Thoracic aorta (tissue), 2 donors: ENCODE measurements at regions not wholly inside any gene's neighbourhood (a gene's known extent, or its start where the extent isn't known, plus 50 kb on each side); places are given as distances from the start of the nearest gene placed in this dataset.

Experiments used
- ATAC-seq: fragments of 150-250 bp; one replicate; pipeline ENCODE4 v1.8.0; 2017; ENCODE audit warnings: low read depth; ENCODE audit not compliant: insufficient number of reproducible peaks, low FRiP score
- DNase-seq: peaks from one replicate; pipeline ENCODE4 v3.0.0-alpha.2; 2020; ENCODE audit warnings: low spot score
- H3K27ac ChIP-seq, 2 donors: fragments of 200-600 bp; sonication (generic); 1 replicate in 1 of 2; 2 replicates in 1 of 2; pipeline ENCODE4 v1.5.1; 2016; ENCODE audit warnings: mild to moderate bottlenecking in 2 of 2, moderate library complexity in 2 of 2
- H3K27me3 ChIP-seq: fragments of 200-600 bp; sonication (generic); replicated peaks from 2 replicates; pipeline ENCODE4 v1.6.0; 2016; ENCODE audit warnings: mild to moderate bottlenecking; ENCODE audit not compliant: insufficient read depth
- H3K36me3 ChIP-seq: fragments of 200-600 bp; sonication (generic); one replicate; pipeline ENCODE4 v1.5.1; 2016
- H3K4me1 ChIP-seq, 2 donors: fragments of 200-600 bp; sonication (generic); 1 replicate in 1 of 2; 2 replicates in 1 of 2; pipeline versions ENCODE4 v1.5.1 to v1.6.0; 2016; ENCODE audit warnings: low read depth in 2 of 2, mild to moderate bottlenecking in 1 of 2; ENCODE audit not compliant: control insufficient read depth in 1 of 2
- H3K4me3 ChIP-seq: fragments of 200-600 bp; sonication (generic); 2 replicates; pipeline ENCODE4 v1.5.1; 2016; ENCODE audit warnings: mild to moderate bottlenecking
- H3K9me3 ChIP-seq: fragments of 200-600 bp; sonication (generic); 2 replicates; pipeline ENCODE4 v1.5.1; 2016
- TF ChIP-seq, protein P1 (sequence below): fragments of 200-600 bp; sonication (generic); IDR thresholded peaks from one replicate; pipeline ENCODE4 v1.5.1; 2019; ENCODE audit warnings: antibody characterized with exemption

DNA sequence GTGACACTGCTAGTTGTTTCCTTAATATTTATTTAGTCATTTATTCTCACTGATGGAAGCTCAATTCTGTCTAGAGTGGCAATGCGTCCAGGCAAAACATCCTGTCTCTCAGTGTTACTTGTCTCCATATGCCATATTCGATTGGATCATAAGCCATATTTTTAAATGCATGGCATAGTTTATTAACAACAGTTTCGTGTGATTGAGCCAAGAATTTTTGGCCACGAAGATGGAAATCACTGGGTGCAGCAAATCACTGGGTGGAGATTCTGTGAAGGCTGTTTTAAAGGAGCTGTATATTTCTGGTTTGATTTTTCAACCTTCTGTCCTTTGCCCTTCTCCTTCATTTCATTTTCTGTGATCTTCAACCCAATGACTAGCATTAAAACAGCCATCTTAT is 205.2 kb downstream of the JRKL start:
- DNase-seq (no peak), ATAC-seq (no peak)
- no peaks in the 10 kb centered on the region for H3K9me3 ChIP-seq
- TF ChIP-seq, protein P1, sequence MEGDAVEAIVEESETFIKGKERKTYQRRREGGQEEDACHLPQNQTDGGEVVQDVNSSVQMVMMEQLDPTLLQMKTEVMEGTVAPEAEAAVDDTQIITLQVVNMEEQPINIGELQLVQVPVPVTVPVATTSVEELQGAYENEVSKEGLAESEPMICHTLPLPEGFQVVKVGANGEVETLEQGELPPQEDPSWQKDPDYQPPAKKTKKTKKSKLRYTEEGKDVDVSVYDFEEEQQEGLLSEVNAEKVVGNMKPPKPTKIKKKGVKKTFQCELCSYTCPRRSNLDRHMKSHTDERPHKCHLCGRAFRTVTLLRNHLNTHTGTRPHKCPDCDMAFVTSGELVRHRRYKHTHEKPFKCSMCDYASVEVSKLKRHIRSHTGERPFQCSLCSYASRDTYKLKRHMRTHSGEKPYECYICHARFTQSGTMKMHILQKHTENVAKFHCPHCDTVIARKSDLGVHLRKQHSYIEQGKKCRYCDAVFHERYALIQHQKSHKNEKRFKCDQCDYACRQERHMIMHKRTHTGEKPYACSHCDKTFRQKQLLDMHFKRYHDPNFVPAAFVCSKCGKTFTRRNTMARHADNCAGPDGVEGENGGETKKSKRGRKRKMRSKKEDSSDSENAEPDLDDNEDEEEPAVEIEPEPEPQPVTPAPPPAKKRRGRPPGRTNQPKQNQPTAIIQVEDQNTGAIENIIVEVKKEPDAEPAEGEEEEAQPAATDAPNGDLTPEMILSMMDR = no peak
- no peak overlapping the region for H3K4me3 ChIP-seq
- no peak overlapping the region for H3K27ac ChIP-seq
- H3K4me1 ChIP-seq = no peaks in the 10 kb centered on the region
- no peaks in the 10 kb centered on the region for H3K27me3 ChIP-seq
- no peaks in the 10 kb centered on the region for H3K36me3 ChIP-seq

DNA sequence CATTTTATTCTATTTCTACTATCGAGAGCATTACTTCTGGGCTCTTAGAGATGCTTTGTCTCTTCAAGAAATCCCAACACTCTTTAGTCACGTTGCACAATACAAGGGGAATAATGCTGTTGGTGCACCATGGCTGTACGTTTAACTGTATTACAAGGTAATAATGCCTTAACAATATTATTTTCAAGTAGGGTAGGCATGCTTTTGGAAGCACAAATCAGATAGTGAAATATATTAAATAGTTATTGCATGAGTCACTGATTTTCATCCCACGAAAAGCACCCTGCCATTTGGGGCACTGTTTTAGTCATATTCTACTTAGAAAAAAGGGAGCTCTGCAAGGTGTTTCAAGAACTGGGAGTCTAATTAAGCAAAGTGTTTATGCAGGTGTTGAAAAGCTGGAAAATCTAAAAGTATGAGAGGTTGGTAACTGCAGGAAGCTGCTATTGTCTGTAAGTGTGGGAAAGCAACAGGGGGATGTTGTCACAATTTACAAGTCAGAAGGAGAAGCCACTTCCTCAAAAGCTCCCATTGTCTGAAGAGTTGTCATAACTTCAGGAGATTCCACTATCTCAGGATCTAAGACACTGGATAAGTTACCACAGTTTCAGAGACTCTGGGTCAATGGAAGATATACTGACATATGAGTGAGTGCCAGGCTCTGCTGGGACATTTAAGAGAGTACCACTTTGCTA is 218.2 kb downstream of the JRKL start:
- no peak for DNase-seq
- TF ChIP-seq, protein P1 = no peak
- H3K4me1 ChIP-seq = no peaks in the 10 kb centered on the region
- H3K36me3 ChIP-seq = no peaks in the 10 kb centered on the region
- no peak for ATAC-seq
- H3K9me3 ChIP-seq = no peaks in the 10 kb centered on the region
- H3K27ac ChIP-seq = no peak overlapping the region
- H3K27me3 ChIP-seq = no peaks in the 10 kb centered on the region
- H3K4me3 ChIP-seq = no peak overlapping the region

DNA sequence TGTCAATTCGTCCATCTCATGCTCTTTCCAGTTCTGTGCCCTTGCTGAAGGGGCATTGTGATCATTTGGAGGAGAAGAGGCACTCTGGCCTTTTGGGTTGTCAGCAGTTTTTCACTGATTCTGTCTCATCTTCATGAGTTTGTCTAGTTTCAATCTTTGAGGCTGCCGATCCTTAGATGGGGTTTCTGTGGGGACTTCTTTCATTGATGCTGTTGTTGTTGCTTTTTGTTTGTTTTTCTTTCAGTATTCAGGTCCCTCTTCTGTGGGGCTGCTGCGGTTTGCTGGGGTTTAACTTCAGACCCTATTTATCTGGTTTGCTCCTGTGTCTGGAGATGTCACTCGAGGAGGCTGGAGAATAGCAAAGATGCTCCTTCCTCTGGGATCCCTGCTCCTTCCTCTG is 224.3 kb downstream of the JRKL start:
- Histone ChIP-seq H3K9me3 (no peaks in the 10 kb centered on the region), H3K36me3 (no peaks in the 10 kb centered on the region), H3K4me3 (no peak overlapping the region), H3K27ac (no peak overlapping the region), H3K4me1 (no peaks in the 10 kb centered on the region), H3K27me3 (no peaks in the 10 kb centered on the region)
- ATAC-seq (no peak), DNase-seq (no peak)
- TF ChIP-seq, protein P1 = no peak

DNA sequence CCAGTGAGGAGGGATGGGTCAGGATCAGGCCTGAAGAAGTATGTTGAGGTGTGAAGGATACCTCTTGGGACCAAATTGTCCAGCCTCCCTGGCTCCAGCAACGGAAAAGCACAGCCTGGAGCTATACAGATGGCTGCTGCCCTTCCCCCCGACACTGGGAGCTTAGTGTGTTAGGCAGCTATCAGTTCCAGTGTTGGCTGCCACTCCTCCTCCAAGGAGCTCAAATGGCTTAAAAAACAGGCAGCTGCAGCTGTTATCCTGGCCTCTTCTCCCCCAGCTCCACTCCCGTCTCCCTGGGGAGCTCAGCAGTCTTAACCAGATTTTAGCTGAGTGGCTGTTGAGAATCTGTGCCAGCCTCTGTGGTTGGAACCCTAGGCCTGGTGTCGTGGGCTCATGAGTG is 225.0 kb downstream of the JRKL start:
- Histone ChIP-seq H3K4me3 (no peak overlapping the region), H3K27ac (no peak overlapping the region), H3K27me3 (no peaks in the 10 kb centered on the region), H3K9me3 (no peaks in the 10 kb centered on the region), H3K36me3 (no peaks in the 10 kb centered on the region), H3K4me1 (no peaks in the 10 kb centered on the region)
- TF ChIP-seq, protein P1 = no peak
- ATAC-seq (no peak), DNase-seq (no peak)

DNA sequence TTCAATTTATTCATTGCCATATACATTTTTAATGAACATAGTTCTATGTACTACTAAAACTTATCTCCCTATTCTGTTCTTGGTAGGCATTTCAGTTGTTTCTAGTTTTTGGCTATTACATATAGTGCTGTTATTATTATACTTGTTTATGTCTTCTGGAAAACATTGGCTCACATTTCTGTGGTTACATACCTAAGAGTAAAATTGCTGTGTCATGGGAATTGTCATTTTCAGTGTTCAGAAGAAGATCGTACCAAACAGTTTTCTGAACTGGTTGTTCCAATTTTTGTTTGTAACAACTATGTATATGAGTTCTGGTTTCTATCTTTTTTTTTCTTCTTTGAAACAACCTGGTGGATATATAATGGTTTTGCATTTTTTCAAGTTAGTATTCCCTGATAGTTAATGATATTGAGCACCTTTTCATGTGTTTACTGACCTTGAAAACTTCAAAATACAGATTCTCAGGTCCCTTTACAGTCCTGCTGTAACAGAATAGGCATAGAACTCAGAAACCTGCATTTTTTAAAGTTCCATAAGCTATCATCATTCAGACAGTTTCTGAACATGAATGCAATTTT is 230.7 kb downstream of the JRKL start:
- Histone ChIP-seq H3K27me3 (no peaks in the 10 kb centered on the region), H3K36me3 (no peaks in the 10 kb centered on the region), H3K4me1 (peaks cover 0 to 12% of the 10 kb centered on the region in 2 donors), H3K27ac (no peak overlapping the region), H3K4me3 (no peak overlapping the region), H3K9me3 (no peaks in the 10 kb centered on the region)
- DNase-seq (no peak), ATAC-seq (no peak)
- TF ChIP-seq, protein P1 = no peak
